A673 (cell line): ENCODE measurements at regions not wholly inside any gene's neighbourhood (a gene's known extent, or its start where the extent isn't known, plus 50 kb on each side); places are given as distances from the start of the nearest gene placed in this dataset.

Experiments used
- CTCF ChIP-seq: fragments of 300-800, 200-600 bp; sonication (generic); conservative IDR thresholded peaks from 2 replicates; pipeline ENCODE4 v1.5.1; 2017; ENCODE audit warnings: low read depth, mild to moderate bottlenecking, antibody characterized with exemption, low read length, moderate library complexity, mixed read lengths
- EZH2 ChIP-seq: fragments of 200-600 bp; sonication (generic); IDR thresholded peaks from 2 replicates; pipeline ENCODE4 v1.6.1; 2017; ENCODE audit warnings: borderline replicate concordance, low read depth, mild to moderate bottlenecking, mixed read lengths, antibody characterized with exemption, low read length; ENCODE audit not compliant: poor library complexity, severe bottlenecking

DNA sequence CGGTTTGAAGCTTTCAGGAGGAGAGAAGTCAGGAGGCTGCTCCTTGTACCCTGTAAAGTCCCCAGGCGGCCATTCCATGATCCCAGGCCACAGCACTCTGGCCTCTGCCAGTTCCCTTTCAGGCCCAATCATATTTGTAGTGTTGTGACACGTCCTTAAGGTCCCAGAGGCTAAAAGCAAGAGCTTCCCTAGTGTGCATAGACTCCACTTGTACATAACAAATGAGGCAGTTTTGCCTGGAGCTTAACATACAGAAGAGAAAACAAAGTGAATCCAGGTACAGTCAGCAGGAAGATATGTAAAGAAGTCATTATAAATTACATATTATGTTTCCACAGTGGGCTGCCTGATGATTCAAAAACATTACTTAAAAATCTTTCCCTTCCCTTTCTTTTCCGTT, 81.1 kb upstream of the RPH3A start:
- no peak for TF ChIP-seq CTCF
- no peak for TF ChIP-seq EZH2
